ENCODE measurements at regions not wholly inside any gene's neighbourhood (a gene's known extent, or its start where the extent isn't known, plus 50 kb on each side); places are given as distances from the start of the nearest gene placed in this dataset.

- no peak for DNase-seq (ENCODE audit: extremely low read depth, low read depth)
These were observed 138.6 kb downstream of the ERMARD start for GRCh38 chr6:169890049-169890448.

GRCh38 chr6:169887529-169888140 is 136.2 kb downstream of the ERMARD start:
- DNase-seq (ENCODE audit: extremely low read depth, low read depth), result no peak

- no peak for DNase-seq (ENCODE audit: extremely low read depth, low read depth)
These were observed 135.3 kb downstream of the ERMARD start for GRCh38 chr6:169886631-169887227.

- DNase-seq (ENCODE audit: extremely low read depth, low read depth), result no peak
These were observed 134.4 kb downstream of the ERMARD start for GRCh38 chr6:169885831-169886230.

- DNase-seq (ENCODE audit: extremely low read depth, low read depth), result no peak
These were observed 133.7 kb downstream of the ERMARD start for GRCh38 chr6:169885131-169885530.

GRCh38 chr6:169884158-169884557 is 132.7 kb downstream of the ERMARD start:
- DNase-seq (ENCODE audit: extremely low read depth, low read depth), result no peak

GRCh38 chr6:169883316-169883715 is 131.9 kb downstream of the ERMARD start:
- no peak for DNase-seq (ENCODE audit: extremely low read depth, low read depth)

- DNase-seq (ENCODE audit: extremely low read depth, low read depth), result no peak
These were observed 130.6 kb downstream of the ERMARD start for GRCh38 chr6:169881976-169882375.

GRCh38 chr6:169881398-169881797 is 130.0 kb downstream of the ERMARD start:
- no peak for DNase-seq (ENCODE audit: extremely low read depth, low read depth)

- DNase-seq (ENCODE audit: extremely low read depth, low read depth), result no peak
These were observed 129.1 kb downstream of the ERMARD start for GRCh38 chr6:169880516-169880915.

GRCh38 chr6:169869301-169869700 is 117.9 kb downstream of the ERMARD start:
- no peak for DNase-seq (ENCODE audit: extremely low read depth, low read depth)

GRCh38 chr6:169868458-169868857 is 117.0 kb downstream of the ERMARD start:
- DNase-seq (ENCODE audit: extremely low read depth, low read depth), result no peak

GRCh38 chr6:169867751-169868191 is 116.3 kb downstream of the ERMARD start:
- no peak for DNase-seq (ENCODE audit: extremely low read depth, low read depth)

- DNase-seq (ENCODE audit: extremely low read depth, low read depth), result no peak
These were observed 115.5 kb downstream of the ERMARD start for GRCh38 chr6:169866668-169867521.

- DNase-seq (ENCODE audit: extremely low read depth, low read depth), result no peak
These were observed 114.7 kb downstream of the ERMARD start for GRCh38 chr6:169866140-169866534.

GRCh38 chr6:169865346-169866139 is 114.1 kb downstream of the ERMARD start:
- DNase-seq (ENCODE audit: extremely low read depth, low read depth), result no peak

GRCh38 chr6:169864148-169865020 is 113.0 kb downstream of the ERMARD start:
- DNase-seq (ENCODE audit: extremely low read depth, low read depth), result no peak

- no peak for DNase-seq (ENCODE audit: extremely low read depth, low read depth)
These were observed 112.3 kb downstream of the ERMARD start for GRCh38 chr6:169863710-169864109.

GRCh38 chr6:169862892-169863525 is 111.6 kb downstream of the ERMARD start:
- DNase-seq (ENCODE audit: extremely low read depth, low read depth), result no peak

Data from NCI-H460 (cell line).